OCI-LY7 (cell line): ENCODE measurements at regions not wholly inside any gene's neighbourhood (a gene's known extent, or its start where the extent isn't known, plus 50 kb on each side); places are given as distances from the start of the nearest gene placed in this dataset.
"Not testable (repeated sequence)": the region's sequence is repeated elsewhere in the genome, so short reads cannot be mapped to it uniquely, and the experiment has no call there.

Experiments used
- CTCF ChIP-seq: fragments of 200-600 bp; sonication (generic); conservative IDR thresholded peaks from 2 replicates; pipeline ENCODE4 v1.5.1; 2014; ENCODE audit warnings: mild to moderate bottlenecking, antibody characterized with exemption, low read length, moderate library complexity, mixed read lengths
- EZH2phosphoT487 ChIP-seq: fragments of 200-600 bp; sonication (generic); IDR thresholded peaks from 2 replicates; pipeline ENCODE4 v1.6.1; 2018; ENCODE audit warnings: low read depth, borderline replicate concordance, mild to moderate bottlenecking, mixed run types, antibody characterized with exemption, low read length, moderate library complexity, mixed read lengths

GRCh38 chr3:191662150-191662549, 201.2 kb downstream of the PYDC2 start:
- TF ChIP-seq CTCF, EZH2phosphoT487: not testable (repeated sequence)
